Adrenal gland (tissue), 5 donors: ENCODE measurements at regions not wholly inside any gene's neighbourhood (a gene's known extent, or its start where the extent isn't known, plus 50 kb on each side); places are given as distances from the start of the nearest gene placed in this dataset.

Experiments
- CTCF ChIP-seq, 6 experiments: fragments of 450-650 bp in 4 of 6; fragments of 200-600 bp in 2 of 6; sonication (generic) in 1 of 6; IDR thresholded peaks; 1 replicate in 5 of 6; 2 replicates in 1 of 6; pipeline versions ENCODE4 v1.5.1 to v1.8.0; 2016 to 2021; ENCODE audit warnings: antibody characterized with exemption in 6 of 6, mild to moderate bottlenecking in 2 of 6, moderate library complexity in 1 of 6
- POLR2A ChIP-seq, 2 donors: fragments of 450-650 bp; IDR thresholded peaks; one replicate each; pipeline ENCODE4 v1.6.1; 2017; ENCODE audit warnings: antibody characterized with exemption in 2 of 2, mild to moderate bottlenecking in 2 of 2, moderate library complexity in 1 of 2
- donor health status: DM: no; HTN: no; CAD: no.

GRCh38 chr13:90918536-90918935 is 429.0 kb upstream of the MIR17HG start:
- no peak for TF ChIP-seq CTCF (IDR thresholded peaks at IDR 0.05)
- TF ChIP-seq POLR2A (IDR thresholded peaks at IDR 0.05) = no peak
